ENCODE measurements at regions not wholly inside any gene's neighbourhood (a gene's known extent, or its start where the extent isn't known, plus 50 kb on each side); places are given as distances from the start of the nearest gene placed in this dataset.

GRCh38 chr12:67531501-67531900 is 117.0 kb upstream of the DYRK2 start:
- TF ChIP-seq CTCF (IDR thresholded peaks at IDR 0.05; ENCODE audit: low read depth, low read length): no peak
- Histone ChIP-seq H3K27ac (no peak overlapping the region), H3K36me3 (no peaks in the 10 kb centered on the region), H3K9me3 (ENCODE audit: severe bottlenecking) (no peaks in the 10 kb centered on the region), H3K27me3 (ENCODE audit: insufficient read depth, low read depth, severe bottlenecking) (no peaks in the 10 kb centered on the region), H3K4me3 (ENCODE audit: low read depth, low read length) (no peak overlapping the region)
- no peak for DNase-seq

- no peak overlapping the region for H3K4me3 ChIP-seq (ENCODE audit: low read depth, low read length)
- H3K27me3 ChIP-seq (ENCODE audit: insufficient read depth, low read depth, severe bottlenecking): no peaks in the 10 kb centered on the region
- no peaks in the 10 kb centered on the region for H3K9me3 ChIP-seq (ENCODE audit: severe bottlenecking)
- H3K36me3 ChIP-seq: no peaks in the 10 kb centered on the region
- H3K27ac ChIP-seq: no peak overlapping the region
- no peak for TF ChIP-seq CTCF (IDR thresholded peaks at IDR 0.05; ENCODE audit: low read depth, low read length)
- DNase-seq: no peak
Measured at GRCh38 chr12:67533159-67533558, 115.4 kb upstream of the DYRK2 start.

GRCh38 chr12:67534046-67534445 is 114.5 kb upstream of the DYRK2 start:
- Histone ChIP-seq H3K27ac (no peak overlapping the region), H3K36me3 (no peaks in the 10 kb centered on the region), H3K9me3 (ENCODE audit: severe bottlenecking) (no peaks in the 10 kb centered on the region), H3K4me3 (ENCODE audit: low read depth, low read length) (no peak overlapping the region), H3K27me3 (ENCODE audit: insufficient read depth, low read depth, severe bottlenecking) (no peaks in the 10 kb centered on the region)
- TF ChIP-seq CTCF (IDR thresholded peaks at IDR 0.05; ENCODE audit: low read depth, low read length): no peak
- no peak for DNase-seq

- no peak overlapping the region for H3K27ac ChIP-seq
- H3K36me3 ChIP-seq: no peaks in the 10 kb centered on the region
- TF ChIP-seq CTCF (IDR thresholded peaks at IDR 0.05; ENCODE audit: low read depth, low read length): no peak
- no peak for DNase-seq
- H3K4me3 ChIP-seq (ENCODE audit: low read depth, low read length): no peak overlapping the region
- H3K27me3 ChIP-seq (ENCODE audit: insufficient read depth, low read depth, severe bottlenecking): no peaks in the 10 kb centered on the region
- no peaks in the 10 kb centered on the region for H3K9me3 ChIP-seq (ENCODE audit: severe bottlenecking)
Measured at GRCh38 chr12:67534681-67535080, 113.9 kb upstream of the DYRK2 start.

- no peaks in the 10 kb centered on the region for H3K9me3 ChIP-seq (ENCODE audit: severe bottlenecking)
- TF ChIP-seq CTCF (IDR thresholded peaks at IDR 0.05; ENCODE audit: low read depth, low read length): no peak
- no peak for DNase-seq
- H3K27me3 ChIP-seq (ENCODE audit: insufficient read depth, low read depth, severe bottlenecking): no peaks in the 10 kb centered on the region
- H3K27ac ChIP-seq: no peak overlapping the region
- H3K4me3 ChIP-seq (ENCODE audit: low read depth, low read length): no peak overlapping the region
- H3K36me3 ChIP-seq: no peaks in the 10 kb centered on the region
Measured at GRCh38 chr12:67535176-67535575, 113.4 kb upstream of the DYRK2 start.

GRCh38 chr12:67535971-67536370 is 112.6 kb upstream of the DYRK2 start:
- TF ChIP-seq CTCF (IDR thresholded peaks at IDR 0.05; ENCODE audit: low read depth, low read length): no peak
- DNase-seq: no peak
- Histone ChIP-seq H3K27ac (no peak overlapping the region), H3K4me3 (ENCODE audit: low read depth, low read length) (no peak overlapping the region), H3K9me3 (ENCODE audit: severe bottlenecking) (no peaks in the 10 kb centered on the region), H3K27me3 (ENCODE audit: insufficient read depth, low read depth, severe bottlenecking) (no peaks in the 10 kb centered on the region), H3K36me3 (no peaks in the 10 kb centered on the region)
